ENCODE measurements at regions not wholly inside any gene's neighbourhood (a gene's known extent, or its start where the extent isn't known, plus 50 kb on each side); places are given as distances from the start of the nearest gene placed in this dataset.

DNA sequence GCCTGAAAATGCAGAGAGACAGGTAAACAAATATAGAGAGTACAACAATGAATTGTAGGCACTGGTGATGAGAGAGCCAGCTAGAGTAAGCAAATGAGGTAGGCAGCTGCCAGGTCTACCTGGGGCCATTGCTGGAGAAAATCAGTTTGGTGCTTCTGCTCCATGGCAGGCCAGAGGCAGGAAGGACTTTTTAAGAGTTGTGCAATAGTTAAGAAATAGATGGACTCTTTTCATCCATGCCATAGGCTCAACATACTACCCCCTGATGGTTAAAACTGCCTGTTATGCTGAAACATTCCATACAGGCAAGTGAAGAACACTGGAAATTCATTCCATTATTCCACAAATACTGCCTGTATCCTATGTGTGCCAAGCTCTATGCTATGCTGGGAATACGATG is 86.5 kb upstream of the CCDC112 start:
- WGBS (ENCODE audit: insufficient coverage, insufficient replicate concordance, low lambda C conversion rate, missing lambda C conversion rate) = 26% methylated on average over 1 of the region's 1 CpG
- H3K4me1 ChIP-seq (ENCODE audit: control insufficient read depth, insufficient read depth, low read length) = peaks cover 9% of the 10 kb centered on the region
- no peak overlapping the region for H2AFZ ChIP-seq (ENCODE audit: control insufficient read depth, low read depth, low read length)
- ATAC-seq (no peak), FAIRE-seq (no peak), DNase-seq (ENCODE audit: low read depth, low spot score) (no peak)
- in situ Hi-C loops (cut with MboI) (no loop called here), intact Hi-C loops (cut with micrococcal nuclease; ENCODE audit: unreplicated experiment) (no loop called here)
- no peaks in the 10 kb centered on the region for H4K20me1 ChIP-seq (ENCODE audit: control insufficient read depth, insufficient read depth)
- ChIA-PET POLR2A (no interaction called here), SMC1A (ENCODE audit: uncharacterized antibody, unreplicated experiment) (interaction anchor here (1.1 to 2.4 kb wide), 3 partner anchors 10 to 90 kb away, joined by 3 to 7 read pairs (median 3); no protein-coding TSS in a partner anchor), RAD21 (ENCODE audit: unreplicated experiment) (interaction anchor here (0.9 kb wide), 1 partner anchor 78 kb away, joined by 3 read pairs; no protein-coding TSS in a partner anchor), CTCF (interaction anchor here (1.5 kb wide), 1 partner anchor 9 kb away, joined by 4 read pairs; no protein-coding TSS in a partner anchor)
- no peaks in the 10 kb centered on the region for H3K27me3 ChIP-seq (replicated peaks in 1 of 2; ENCODE audit: control insufficient read depth in 2 of 2, insufficient read depth in 2 of 2, low read length in 1 of 2)
- no peak overlapping the region for H3K4me3 ChIP-seq
- no peaks in the 10 kb centered on the region for H3K79me2 ChIP-seq (ENCODE audit: control insufficient read depth, insufficient read depth, low read length)
- H3K36me3 ChIP-seq (ENCODE audit: control insufficient read depth in 2 of 2, insufficient read depth in 2 of 2, low read length in 1 of 2) = no peaks in the 10 kb centered on the region
- no peak overlapping the region for H3K27ac ChIP-seq (ENCODE audit: control insufficient read depth, insufficient read depth)
- H3K4me2 ChIP-seq (ENCODE audit: control insufficient read depth, insufficient read depth) = no peak overlapping the region
- no peak overlapping the region for H3K9ac ChIP-seq (ENCODE audit: control insufficient read depth, insufficient read depth, low read length)
- TF ChIP-seq BRCA1 (IDR thresholded peaks at IDR 0.05; ENCODE audit: low read depth, low read length) = no peak
- no peak for TF ChIP-seq KAT2A (conservative IDR thresholded peaks at IDR 0.05; ENCODE audit: control insufficient read depth, low read depth, low read length)
- no peak for TF ChIP-seq TBL1XR1 (IDR thresholded peaks at IDR 0.05; ENCODE audit: low read depth, low read length)
- no peak for TF ChIP-seq JUNB (IDR thresholded peaks at IDR 0.05)
- no peak for TF ChIP-seq MTA2 (IDR thresholded peaks at IDR 0.05; ENCODE audit: low read depth)
- TF ChIP-seq, protein P1, sequence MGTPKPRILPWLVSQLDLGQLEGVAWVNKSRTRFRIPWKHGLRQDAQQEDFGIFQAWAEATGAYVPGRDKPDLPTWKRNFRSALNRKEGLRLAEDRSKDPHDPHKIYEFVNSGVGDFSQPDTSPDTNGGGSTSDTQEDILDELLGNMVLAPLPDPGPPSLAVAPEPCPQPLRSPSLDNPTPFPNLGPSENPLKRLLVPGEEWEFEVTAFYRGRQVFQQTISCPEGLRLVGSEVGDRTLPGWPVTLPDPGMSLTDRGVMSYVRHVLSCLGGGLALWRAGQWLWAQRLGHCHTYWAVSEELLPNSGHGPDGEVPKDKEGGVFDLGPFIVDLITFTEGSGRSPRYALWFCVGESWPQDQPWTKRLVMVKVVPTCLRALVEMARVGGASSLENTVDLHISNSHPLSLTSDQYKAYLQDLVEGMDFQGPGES (IDR thresholded peaks at IDR 0.05) = no peak
- no peak for TF ChIP-seq SMARCA5 (IDR thresholded peaks at IDR 0.05)
- TF ChIP-seq, protein P2, sequence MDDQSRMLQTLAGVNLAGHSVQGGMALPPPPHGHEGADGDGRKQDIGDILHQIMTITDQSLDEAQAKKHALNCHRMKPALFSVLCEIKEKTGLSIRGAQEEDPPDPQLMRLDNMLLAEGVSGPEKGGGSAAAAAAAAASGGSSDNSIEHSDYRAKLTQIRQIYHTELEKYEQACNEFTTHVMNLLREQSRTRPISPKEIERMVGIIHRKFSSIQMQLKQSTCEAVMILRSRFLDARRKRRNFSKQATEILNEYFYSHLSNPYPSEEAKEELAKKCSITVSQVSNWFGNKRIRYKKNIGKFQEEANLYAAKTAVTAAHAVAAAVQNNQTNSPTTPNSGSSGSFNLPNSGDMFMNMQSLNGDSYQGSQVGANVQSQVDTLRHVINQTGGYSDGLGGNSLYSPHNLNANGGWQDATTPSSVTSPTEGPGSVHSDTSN (IDR thresholded peaks at IDR 0.05; ENCODE audit: insufficient replicate concordance, low read depth, low read length) = no peak
- TF ChIP-seq, protein P3, sequence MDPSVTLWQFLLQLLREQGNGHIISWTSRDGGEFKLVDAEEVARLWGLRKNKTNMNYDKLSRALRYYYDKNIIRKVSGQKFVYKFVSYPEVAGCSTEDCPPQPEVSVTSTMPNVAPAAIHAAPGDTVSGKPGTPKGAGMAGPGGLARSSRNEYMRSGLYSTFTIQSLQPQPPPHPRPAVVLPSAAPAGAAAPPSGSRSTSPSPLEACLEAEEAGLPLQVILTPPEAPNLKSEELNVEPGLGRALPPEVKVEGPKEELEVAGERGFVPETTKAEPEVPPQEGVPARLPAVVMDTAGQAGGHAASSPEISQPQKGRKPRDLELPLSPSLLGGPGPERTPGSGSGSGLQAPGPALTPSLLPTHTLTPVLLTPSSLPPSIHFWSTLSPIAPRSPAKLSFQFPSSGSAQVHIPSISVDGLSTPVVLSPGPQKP (IDR thresholded peaks at IDR 0.05; ENCODE audit: low read depth, low read length) = no peak
- TF ChIP-seq RBBP5 (conservative IDR thresholded peaks at IDR 0.05) = no peak
- TF ChIP-seq POLR2AphosphoS5 (IDR thresholded peaks at IDR 0.05; ENCODE audit: low read length) = no peak
- no peak for TF ChIP-seq CHD4 (IDR thresholded peaks at IDR 0.05)
- no peak for TF ChIP-seq PAX8 (IDR thresholded peaks at IDR 0.05)
- no peak for TF ChIP-seq RFX5 (IDR thresholded peaks at IDR 0.05; ENCODE audit: low read depth, low read length)
- TF ChIP-seq, protein P4, sequence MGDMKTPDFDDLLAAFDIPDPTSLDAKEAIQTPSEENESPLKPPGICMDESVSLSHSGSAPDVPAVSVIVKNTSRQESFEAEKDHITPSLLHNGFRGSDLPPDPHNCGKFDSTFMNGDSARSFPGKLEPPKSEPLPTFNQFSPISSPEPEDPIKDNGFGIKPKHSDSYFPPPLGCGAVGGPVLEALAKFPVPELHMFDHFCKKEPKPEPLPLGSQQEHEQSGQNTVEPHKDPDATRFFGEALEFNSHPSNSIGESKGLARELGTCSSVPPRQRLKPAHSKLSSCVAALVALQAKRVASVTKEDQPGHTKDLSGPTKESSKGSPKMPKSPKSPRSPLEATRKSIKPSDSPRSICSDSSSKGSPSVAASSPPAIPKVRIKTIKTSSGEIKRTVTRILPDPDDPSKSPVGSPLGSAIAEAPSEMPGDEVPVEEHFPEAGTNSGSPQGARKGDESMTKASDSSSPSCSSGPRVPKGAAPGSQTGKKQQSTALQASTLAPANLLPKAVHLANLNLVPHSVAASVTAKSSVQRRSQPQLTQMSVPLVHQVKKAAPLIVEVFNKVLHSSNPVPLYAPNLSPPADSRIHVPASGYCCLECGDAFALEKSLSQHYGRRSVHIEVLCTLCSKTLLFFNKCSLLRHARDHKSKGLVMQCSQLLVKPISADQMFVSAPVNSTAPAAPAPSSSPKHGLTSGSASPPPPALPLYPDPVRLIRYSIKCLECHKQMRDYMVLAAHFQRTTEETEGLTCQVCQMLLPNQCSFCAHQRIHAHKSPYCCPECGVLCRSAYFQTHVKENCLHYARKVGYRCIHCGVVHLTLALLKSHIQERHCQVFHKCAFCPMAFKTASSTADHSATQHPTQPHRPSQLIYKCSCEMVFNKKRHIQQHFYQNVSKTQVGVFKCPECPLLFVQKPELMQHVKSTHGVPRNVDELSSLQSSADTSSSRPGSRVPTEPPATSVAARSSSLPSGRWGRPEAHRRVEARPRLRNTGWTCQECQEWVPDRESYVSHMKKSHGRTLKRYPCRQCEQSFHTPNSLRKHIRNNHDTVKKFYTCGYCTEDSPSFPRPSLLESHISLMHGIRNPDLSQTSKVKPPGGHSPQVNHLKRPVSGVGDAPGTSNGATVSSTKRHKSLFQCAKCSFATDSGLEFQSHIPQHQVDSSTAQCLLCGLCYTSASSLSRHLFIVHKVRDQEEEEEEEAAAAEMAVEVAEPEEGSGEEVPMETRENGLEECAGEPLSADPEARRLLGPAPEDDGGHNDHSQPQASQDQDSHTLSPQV (IDR thresholded peaks at IDR 0.05) = no peak
- TF ChIP-seq HDGF (IDR thresholded peaks at IDR 0.05) = no peak
- H3K9me3 ChIP-seq (replicated peaks; ENCODE audit: control insufficient read depth, insufficient read depth, low read length) = no peaks in the 10 kb centered on the region
- no TSS peak for BruUV-seq (replicated peaks)

All from GM12878 (cell line).